G401 (cell line): ENCODE measurements at regions not wholly inside any gene's neighbourhood (a gene's known extent, or its start where the extent isn't known, plus 50 kb on each side); places are given as distances from the start of the nearest gene placed in this dataset.
"Not testable (repeated sequence)": the region's sequence is repeated elsewhere in the genome, so short reads cannot be mapped to it uniquely, and the experiment has no call there.

Experiments
- DNase-seq: peaks from one replicate; pipeline ENCODE4 v3.0.0-alpha.2; 2015; ENCODE audit warnings: low spot score
- in situ Hi-C: cut with HindIII; loops from 2 replicates; pipeline ENCODE4 v1.10.0; 2016; ENCODE audit warnings: low sequenced_read_pairs, mixed read lengths

- in situ Hi-C loops = no loop called here
- DNase-seq = no peak
Measured at GRCh38 chr14:71165121-71166031, 258.1 kb downstream of the PCNX1 start.

- peak; percentile 25 for DNase-seq
Measured at GRCh38 chr14:71166180-71166837, 259.1 kb downstream of the PCNX1 start.

GRCh38 chr14:71167325-71167950 is 260.2 kb downstream of the PCNX1 start:
- DNase-seq, in situ Hi-C loops: not testable (repeated sequence)

More at GRCh38 chr14:71166180-71166837, 259.1 kb downstream of the PCNX1 start:
- in situ Hi-C loops = no loop called here

GRCh38 chr14:71168161-71168560 is 260.9 kb downstream of the PCNX1 start:
- in situ Hi-C loops = not testable (repeated sequence)

GRCh38 chr14:71168564-71169427 is 261.5 kb downstream of the PCNX1 start:
- no peak for DNase-seq
- in situ Hi-C loops = no loop called here

More at GRCh38 chr14:71168161-71168560, 260.9 kb downstream of the PCNX1 start:
- DNase-seq = not testable (repeated sequence)

GRCh38 chr14:71169861-71170260 is 262.6 kb downstream of the PCNX1 start:
- no peak for DNase-seq
- in situ Hi-C loops = no loop called here

- in situ Hi-C loops = no loop called here
- DNase-seq = no peak
Measured at GRCh38 chr14:71175491-71175890, 268.2 kb downstream of the PCNX1 start.

GRCh38 chr14:71179066-71179465 is 271.8 kb downstream of the PCNX1 start:
- in situ Hi-C loops = no loop called here

GRCh38 chr14:71180397-71180796 is 273.1 kb downstream of the PCNX1 start:
- in situ Hi-C loops = no loop called here
- DNase-seq = no peak

More at GRCh38 chr14:71179066-71179465, 271.8 kb downstream of the PCNX1 start:
- DNase-seq = no peak

- no peak for DNase-seq
- in situ Hi-C loops = no loop called here
Measured at GRCh38 chr14:71181215-71182003, 274.1 kb downstream of the PCNX1 start.

- DNase-seq = peak; percentile 27
- in situ Hi-C loops = no loop called here
Measured at GRCh38 chr14:71183876-71184689, 276.8 kb downstream of the PCNX1 start.

- DNase-seq = no peak
Measured at GRCh38 chr14:71185637-71186036, 278.4 kb downstream of the PCNX1 start.

GRCh38 chr14:71187633-71188356 is 280.5 kb downstream of the PCNX1 start:
- in situ Hi-C loops = no loop called here
- no peak for DNase-seq

More at GRCh38 chr14:71185637-71186036, 278.4 kb downstream of the PCNX1 start:
- in situ Hi-C loops = no loop called here

- in situ Hi-C loops = loop anchor here (10.0 kb wide), 1 partner anchor 74 kb away; no protein-coding TSS in a partner anchor
- DNase-seq = peak; percentile 6
Measured at GRCh38 chr14:71190770-71191374, 283.6 kb downstream of the PCNX1 start.

GRCh38 chr14:71193663-71194062 is 286.4 kb downstream of the PCNX1 start:
- in situ Hi-C loops = loop anchor here (10.0 kb wide), 1 partner anchor 71 kb away; no protein-coding TSS in a partner anchor
- no peak for DNase-seq

- in situ Hi-C loops = loop anchor here (10.0 kb wide), 1 partner anchor 71 kb away; no protein-coding TSS in a partner anchor
- DNase-seq = no peak
Measured at GRCh38 chr14:71194251-71194650, 287.0 kb downstream of the PCNX1 start.
